Activated CD4-positive, alpha-beta T cell treated with anti-CD3 and anti-CD28 coated beads, Interleukin-2, Interleukin-6, amounts not matched to agents 100 ng/mL and 50 ng/mL, durations not matched to agents 16 hours and 8 hours (primary cell): ENCODE measurements at regions not wholly inside any gene's neighbourhood (a gene's known extent, or its start where the extent isn't known, plus 50 kb on each side); places are given as distances from the start of the nearest gene placed in this dataset.
"Not testable (repeated sequence)": the region's sequence is repeated elsewhere in the genome, so short reads cannot be mapped to it uniquely, and the experiment has no call there.

Experiments
- DNase-seq: peaks from one replicate; pipeline ENCODE4 v3.0.0-alpha.2; 2020

- DNase-seq, result not testable (repeated sequence)
Measured at GRCh38 chr21:31819692-31820091, 53.1 kb upstream of the HUNK start.

GRCh38 chr21:31814356-31814755 is 58.5 kb upstream of the HUNK start:
- DNase-seq, result not testable (repeated sequence)

DNA sequence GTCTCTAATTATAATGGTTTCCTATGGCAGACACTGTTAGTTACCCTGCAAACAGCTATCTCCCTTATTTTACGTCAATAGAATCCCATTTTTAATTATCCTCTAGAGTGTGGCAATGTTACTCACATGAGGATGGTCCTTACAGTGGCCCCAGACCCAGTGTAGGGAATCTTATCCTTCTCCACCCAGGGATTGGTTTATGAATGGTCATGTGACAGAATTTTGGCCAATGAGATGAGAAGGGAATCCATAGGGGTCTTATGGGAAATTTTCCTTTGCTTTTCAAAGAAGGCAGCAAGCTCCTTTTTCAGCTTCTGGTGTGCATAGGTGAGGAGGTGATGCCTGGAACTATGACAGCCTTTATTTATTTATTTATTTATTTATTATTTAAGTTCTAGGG is 59.0 kb upstream of the HUNK start:
- no peak for DNase-seq

- DNase-seq, result no peak
Measured at GRCh38 chr21:31804008-31804394, 68.8 kb upstream of the HUNK start.

DNA sequence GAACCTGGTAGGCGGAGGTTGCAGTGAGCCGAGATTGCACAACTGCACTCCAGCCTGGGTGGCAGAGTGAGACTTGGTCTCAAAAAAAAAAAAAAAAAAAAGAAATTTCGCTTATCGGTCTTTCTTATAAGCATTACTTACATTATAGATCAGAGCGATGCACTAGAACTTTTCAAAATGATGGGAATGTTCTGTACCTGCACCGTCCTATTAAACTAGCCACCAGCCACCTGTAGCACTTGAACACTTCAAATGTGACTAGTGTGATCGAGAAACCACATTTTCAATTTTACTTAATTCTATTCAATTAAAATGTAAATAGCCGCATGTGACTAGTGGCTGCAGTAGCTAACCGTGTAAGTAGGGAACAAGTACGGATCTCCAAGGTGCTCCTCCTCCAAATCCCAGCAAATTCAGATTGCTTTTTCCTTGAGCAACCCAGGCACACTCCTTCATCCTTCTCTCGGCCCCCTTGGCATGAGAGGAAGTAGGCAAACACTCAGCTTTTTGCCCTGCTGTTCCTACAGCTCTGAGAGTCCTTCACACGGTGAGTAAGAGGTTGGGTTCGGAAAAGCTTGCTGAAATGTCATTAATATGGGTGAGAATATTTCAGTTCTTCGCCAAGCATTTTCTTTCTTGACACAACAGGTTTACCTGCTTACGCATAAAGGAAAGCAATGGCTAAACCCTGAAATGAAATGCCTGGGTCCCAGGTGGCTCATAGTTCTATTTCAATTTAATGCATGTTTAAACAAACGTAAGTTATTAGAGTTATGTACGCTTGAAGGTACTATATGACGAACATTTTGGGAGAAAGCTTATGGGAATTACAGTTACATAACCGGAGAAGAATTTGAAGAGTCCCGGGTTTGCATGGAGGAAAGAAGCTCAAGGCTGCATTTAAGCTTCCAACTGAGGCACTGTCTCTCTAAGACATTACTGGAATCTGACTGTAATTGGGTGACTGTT is 69.5 kb upstream of the HUNK start:
- DNase-seq, result no peak

GRCh38 chr21:31802331-31802730 is 70.4 kb upstream of the SCAF4 start:
- DNase-seq, result no peak

- no peak for DNase-seq
Measured at GRCh38 chr21:31801551-31802219, 69.8 kb upstream of the SCAF4 start.

- no peak for DNase-seq
Measured at GRCh38 chr21:31798842-31799704, 67.2 kb upstream of the SCAF4 start.

GRCh38 chr21:31795992-31796391 is 64.1 kb upstream of the SCAF4 start:
- no peak for DNase-seq

DNA sequence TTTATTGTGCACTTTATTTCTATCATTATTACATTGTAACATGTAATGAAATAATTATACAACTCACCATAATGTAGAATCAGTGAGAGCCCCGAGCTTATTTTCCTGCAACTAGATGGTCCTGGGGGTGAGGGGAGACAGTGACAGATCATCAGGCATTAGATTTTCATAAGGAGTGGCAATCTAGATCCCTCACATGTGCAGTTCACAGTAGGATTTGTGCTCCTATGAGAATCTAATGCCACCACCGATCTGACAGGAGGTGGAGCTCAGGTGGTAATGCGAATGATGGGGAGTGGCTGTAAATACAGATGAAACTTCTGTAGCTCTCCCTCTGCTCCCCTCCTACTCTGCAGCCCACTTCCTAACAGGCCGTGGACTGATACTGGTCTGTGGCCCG is 58.5 kb upstream of the SCAF4 start:
- not testable (repeated sequence) for DNase-seq

DNA sequence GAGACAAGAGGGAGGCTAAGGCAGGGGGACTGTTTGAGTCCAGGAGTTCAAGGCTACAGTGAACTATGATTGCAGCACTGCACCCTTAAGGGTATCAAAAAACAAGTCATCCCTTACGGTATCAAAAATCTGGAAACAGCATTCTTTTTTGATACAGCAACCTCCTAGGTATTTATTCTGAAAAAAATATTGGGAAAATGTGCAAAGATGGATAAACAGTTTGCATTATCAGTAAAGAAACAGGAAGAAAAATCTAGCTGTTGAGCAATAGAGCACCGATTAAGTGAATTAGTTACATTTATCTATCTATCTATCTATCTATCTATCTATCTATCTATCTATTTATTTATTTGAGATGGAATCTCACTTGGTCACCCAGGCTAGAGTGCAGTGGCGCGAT is 56.7 kb upstream of the SCAF4 start:
- DNase-seq, result no peak

DNA sequence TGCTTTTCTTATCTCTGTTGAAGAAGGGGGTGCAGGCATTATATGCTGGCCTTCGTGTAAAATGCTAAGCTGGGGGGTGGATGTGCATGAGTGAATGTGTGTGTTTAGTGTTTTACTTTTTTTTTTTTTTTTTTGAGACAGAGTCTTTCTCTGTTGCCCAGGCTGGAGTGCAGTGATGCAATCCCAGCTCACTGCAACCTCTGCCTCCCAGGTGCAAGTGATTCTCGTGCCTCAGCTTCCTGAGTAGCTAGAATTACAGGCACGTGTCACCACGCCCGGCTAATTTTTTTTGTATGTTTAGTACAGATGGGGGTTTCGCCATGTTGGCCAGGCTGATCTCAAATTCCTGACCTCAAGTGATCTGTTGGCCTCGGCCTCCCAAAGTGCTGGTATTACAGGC is 55.8 kb upstream of the SCAF4 start:
- DNase-seq, result not testable (repeated sequence)

GRCh38 chr21:31786164-31786920 is 54.4 kb upstream of the SCAF4 start:
- DNase-seq, result no peak

- DNase-seq, result peak; percentile 67
Measured at GRCh38 chr21:31785237-31786163, 53.6 kb upstream of the SCAF4 start.

DNA sequence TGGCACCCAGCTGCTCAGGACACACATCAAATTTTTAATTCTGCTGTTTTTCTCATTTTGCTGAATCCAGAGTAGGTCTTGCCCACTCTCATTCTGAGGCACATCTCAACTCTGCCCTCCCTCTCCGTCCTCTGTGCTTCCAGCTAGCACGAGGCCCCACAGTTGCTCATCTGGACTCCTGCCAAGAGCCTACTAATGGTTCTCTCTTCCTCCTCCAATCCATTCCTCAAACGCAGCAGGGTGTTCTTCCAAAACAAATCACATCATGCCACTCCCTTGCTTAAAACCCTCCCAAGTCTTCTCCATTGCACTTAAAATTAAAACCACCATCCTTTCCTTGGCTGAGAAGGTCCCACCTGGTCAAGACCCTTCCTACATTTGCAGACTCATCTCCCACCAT is 49.8 kb upstream of the SCAF4 start:
- no peak for DNase-seq
